Neural cell (in vitro differentiated cells): ENCODE measurements at regions not wholly inside any gene's neighbourhood (a gene's known extent, or its start where the extent isn't known, plus 50 kb on each side); places are given as distances from the start of the nearest gene placed in this dataset.

Source experiments
- EP300 ChIP-seq: fragments of 450-650 bp; conservative IDR thresholded peaks from 2 replicates; pipeline ENCODE4 v1.6.1; 2014; ENCODE audit warnings: antibody characterized with exemption, mild to moderate bottlenecking, moderate library complexity; ENCODE audit not compliant: poor library complexity, severe bottlenecking
- EZH2 ChIP-seq: fragments of 200-600, 300-800 bp; shearing (Covaris generic), sonication (generic); IDR thresholded peaks from 2 replicates; pipeline ENCODE4 v1.6.1; 2014; ENCODE audit warnings: antibody characterized with exemption, low read length, borderline replicate concordance, mild to moderate bottlenecking; ENCODE audit not compliant: insufficient read depth, poor library complexity, severe bottlenecking
- POLR2AphosphoS5 ChIP-seq: IDR thresholded peaks from 2 replicates; pipeline ENCODE4 v1.6.1; 2012
- RAD21 ChIP-seq: fragments of 450-650 bp; conservative IDR thresholded peaks from 2 replicates; pipeline ENCODE4 v1.6.1; 2014; ENCODE audit warnings: antibody characterized with exemption, mild to moderate bottlenecking, moderate library complexity
- REST ChIP-seq: IDR thresholded peaks from 2 replicates; pipeline ENCODE4 v1.6.1; 2012; ENCODE audit warnings: borderline replicate concordance
- TF ChIP-seq, protein P1 (sequence below): fragments of 450-650 bp; IDR thresholded peaks from 2 replicates; pipeline ENCODE4 v1.5.1; 2014; ENCODE audit warnings: antibody characterized with exemption, mild to moderate bottlenecking, moderate library complexity; ENCODE audit not compliant: poor library complexity, severe bottlenecking

DNA sequence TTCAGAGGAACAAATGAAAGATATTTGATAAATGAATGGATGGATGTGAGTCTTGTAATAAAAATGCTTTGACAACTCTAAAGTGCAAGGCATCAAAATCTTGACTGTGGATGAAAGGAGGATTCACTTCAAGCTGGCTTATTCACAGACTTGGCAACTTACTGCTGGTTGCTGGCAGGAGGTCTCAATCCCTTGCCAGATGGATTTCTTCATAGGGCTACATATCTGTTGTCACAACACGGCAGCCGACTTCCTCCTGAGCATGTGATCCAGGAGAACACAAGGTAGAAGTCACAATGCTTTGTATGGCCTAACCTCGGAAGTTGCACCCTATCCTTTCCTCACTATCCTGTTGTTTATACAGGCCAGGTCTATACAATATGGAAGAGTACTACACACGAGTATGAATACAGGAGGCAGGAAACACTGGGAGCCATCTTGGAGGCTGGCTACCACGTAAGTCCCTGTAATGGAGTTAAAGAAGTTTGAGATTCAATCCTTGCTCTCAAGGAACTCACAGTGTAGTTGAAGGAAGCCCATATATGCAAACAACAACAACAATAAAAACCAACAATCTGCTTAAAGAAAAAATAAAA, 97.9 kb downstream of the ID4 start:
- TF ChIP-seq EZH2: no peak
- TF ChIP-seq, protein P1, sequence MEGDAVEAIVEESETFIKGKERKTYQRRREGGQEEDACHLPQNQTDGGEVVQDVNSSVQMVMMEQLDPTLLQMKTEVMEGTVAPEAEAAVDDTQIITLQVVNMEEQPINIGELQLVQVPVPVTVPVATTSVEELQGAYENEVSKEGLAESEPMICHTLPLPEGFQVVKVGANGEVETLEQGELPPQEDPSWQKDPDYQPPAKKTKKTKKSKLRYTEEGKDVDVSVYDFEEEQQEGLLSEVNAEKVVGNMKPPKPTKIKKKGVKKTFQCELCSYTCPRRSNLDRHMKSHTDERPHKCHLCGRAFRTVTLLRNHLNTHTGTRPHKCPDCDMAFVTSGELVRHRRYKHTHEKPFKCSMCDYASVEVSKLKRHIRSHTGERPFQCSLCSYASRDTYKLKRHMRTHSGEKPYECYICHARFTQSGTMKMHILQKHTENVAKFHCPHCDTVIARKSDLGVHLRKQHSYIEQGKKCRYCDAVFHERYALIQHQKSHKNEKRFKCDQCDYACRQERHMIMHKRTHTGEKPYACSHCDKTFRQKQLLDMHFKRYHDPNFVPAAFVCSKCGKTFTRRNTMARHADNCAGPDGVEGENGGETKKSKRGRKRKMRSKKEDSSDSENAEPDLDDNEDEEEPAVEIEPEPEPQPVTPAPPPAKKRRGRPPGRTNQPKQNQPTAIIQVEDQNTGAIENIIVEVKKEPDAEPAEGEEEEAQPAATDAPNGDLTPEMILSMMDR: no peak
- TF ChIP-seq POLR2AphosphoS5: no peak
- no peak for TF ChIP-seq RAD21
- TF ChIP-seq REST: no peak
- no peak for TF ChIP-seq EP300
